Mesendoderm (in vitro differentiated cells): ENCODE measurements at regions not wholly inside any gene's neighbourhood (a gene's known extent, or its start where the extent isn't known, plus 50 kb on each side); places are given as distances from the start of the nearest gene placed in this dataset.
"Not testable (repeated sequence)": the region's sequence is repeated elsewhere in the genome, so short reads cannot be mapped to it uniquely, and the experiment has no call there.

ENCODE experiments used
- DNase-seq: peaks from one replicate; pipeline ENCODE4 v3.0.0; 2013
- H2AK5ac ChIP-seq: 2 replicates; pipeline ENCODE4 v1.6.1; 2013; ENCODE audit warnings: low read length, inconsistent platforms
- H2BK120ac ChIP-seq: 2 replicates; pipeline ENCODE4 v1.6.1; 2013; ENCODE audit warnings: low read depth, mild to moderate bottlenecking, low read length, moderate library complexity, mixed read lengths
- H2BK15ac ChIP-seq: replicated peaks from 2 replicates; pipeline ENCODE4 v1.6.1; 2013; ENCODE audit warnings: low read depth, mild to moderate bottlenecking, moderate library complexity
- H2BK5ac ChIP-seq: 2 replicates; pipeline ENCODE4 v1.6.1; 2013; ENCODE audit warnings: low read length, inconsistent platforms
- H3K18ac ChIP-seq: 2 replicates; pipeline ENCODE4 v1.6.1; 2013; ENCODE audit warnings: mild to moderate bottlenecking, low read length, mixed read lengths
- H3K23ac ChIP-seq: one replicate; pipeline ENCODE4 v1.6.1; 2013; ENCODE audit warnings: low read length
- H3K27ac ChIP-seq: 2 replicates; pipeline ENCODE4 v1.5.1; 2013; ENCODE audit warnings: low read depth, mild to moderate bottlenecking, inconsistent platforms, low read length, moderate library complexity
- H3K27me3 ChIP-seq: 2 replicates; pipeline ENCODE4 v1.6.1; 2013; ENCODE audit warnings: low read length, control low read depth, mild to moderate bottlenecking, inconsistent platforms; ENCODE audit not compliant: insufficient read depth, poor library complexity
- H3K36me3 ChIP-seq: 2 replicates; pipeline ENCODE4 v1.6.1; 2013; ENCODE audit warnings: low read length, inconsistent platforms; ENCODE audit not compliant: control insufficient read depth, insufficient read depth
- H3K4ac ChIP-seq: one replicate; pipeline ENCODE4 v1.6.1; 2013; ENCODE audit warnings: low read depth, mild to moderate bottlenecking, low read length, moderate library complexity
- H3K4me1 ChIP-seq: 2 replicates; pipeline ENCODE4 v1.6.1; 2013; ENCODE audit warnings: low read depth, low read length, inconsistent platforms; ENCODE audit not compliant: control insufficient read depth
- H3K4me2 ChIP-seq: 2 replicates; pipeline ENCODE4 v1.6.1; 2013; ENCODE audit warnings: low read length
- H3K4me3 ChIP-seq: 2 replicates; pipeline ENCODE4 v1.5.1; 2013; ENCODE audit warnings: mild to moderate bottlenecking, low read length
- H3K56ac ChIP-seq: one replicate; pipeline ENCODE4 v1.6.1; 2013; ENCODE audit warnings: low read length
- H3K79me1 ChIP-seq: 2 replicates; pipeline ENCODE4 v1.6.1; 2013; ENCODE audit warnings: low read length, inconsistent platforms
- H3K79me2 ChIP-seq: 2 replicates; pipeline ENCODE4 v1.6.1; 2013; ENCODE audit warnings: mild to moderate bottlenecking, low read length; ENCODE audit not compliant: control insufficient read depth, insufficient read depth
- H3K9ac ChIP-seq: 2 replicates; pipeline ENCODE4 v1.6.1; 2013; ENCODE audit warnings: low read length, inconsistent platforms
- H4K5ac ChIP-seq: one replicate; pipeline ENCODE4 v1.6.1; 2013; ENCODE audit warnings: low read length
- H4K8ac ChIP-seq: one replicate; pipeline ENCODE4 v1.6.1; 2013; ENCODE audit warnings: low read depth, mild to moderate bottlenecking, control low read depth, low read length, moderate library complexity
- WGBS: extraction: QIAGEN DNeasy Blood & Tissue Kit; methylation state at CpG from one replicate; pipeline ENCODE4 v1.1.7; 2013; ENCODE audit warnings: low lambda C conversion rate, missing lambda C conversion rate; ENCODE audit not compliant: insufficient coverage; ENCODE audit errors: extremely low coverage; 5-methylcytosine and 5-hydroxymethylcytosine counted together

GRCh38 chrX:52568146-52568545 is 51.3 kb upstream of the XAGE1B start:
- H3K4ac ChIP-seq, H3K27ac ChIP-seq, H3K27me3 ChIP-seq, H2AK5ac ChIP-seq, H4K5ac ChIP-seq, H2BK120ac ChIP-seq, H3K79me1 ChIP-seq, DNase-seq, H2BK5ac ChIP-seq, H3K18ac ChIP-seq, H3K56ac ChIP-seq, H3K36me3 ChIP-seq, H3K4me1 ChIP-seq, H3K4me3 ChIP-seq, H3K9ac ChIP-seq, H4K8ac ChIP-seq, H3K4me2 ChIP-seq, H2BK15ac ChIP-seq, H3K23ac ChIP-seq, H3K79me2 ChIP-seq: not testable (repeated sequence)
- WGBS = no CpG with 5 or more reads among the region's 12 CpGs
